ENCODE measurements at regions not wholly inside any gene's neighbourhood (a gene's known extent, or its start where the extent isn't known, plus 50 kb on each side); places are given as distances from the start of the nearest gene placed in this dataset.

DNA sequence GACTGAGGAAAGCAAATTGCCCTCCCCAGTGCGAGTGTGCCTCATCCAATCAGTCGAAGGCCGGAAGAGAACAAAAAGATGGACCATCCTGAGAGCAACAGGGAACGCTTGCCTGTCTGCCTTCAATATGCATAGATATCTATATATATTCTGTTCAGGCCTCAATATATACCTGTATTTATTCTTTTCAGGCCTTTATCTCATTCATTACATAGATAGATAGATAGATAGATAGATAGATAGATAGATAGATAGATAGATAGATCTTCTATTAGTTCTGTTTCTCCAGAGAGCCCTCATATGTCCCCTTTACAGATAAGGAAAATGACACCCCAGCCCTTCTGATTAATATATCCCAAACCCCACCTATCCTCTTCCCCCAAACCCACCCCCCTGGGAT lies 55.1 kb upstream of the LMO2 start:
- no peak overlapping the region; the same call in 1 of the 3 replicates for H3K27ac ChIP-seq (ENCODE audit: extremely low read depth, low read depth, low read length)
- no peak overlapping the region for H2AFZ ChIP-seq (ENCODE audit: low read depth, low read length)
- BruUV-seq (replicated peaks): no TSS peak
- intact Hi-C loops (cut with micrococcal nuclease) (no loop called here), in situ Hi-C loops (cut with MboI) (no loop called here)
- ATAC-seq (no peak), FAIRE-seq (no peak), DNase-seq (ENCODE audit: extremely low read depth in 1 of 4, low spot score in 3 of 4) (no peak)
- peaks cover 38 to 52% of the 10 kb centered on the region in 2 experiments for H3K4me1 ChIP-seq (replicated peaks in 1 of 2; ENCODE audit: control insufficient read depth in 2 of 2, insufficient read depth in 2 of 2, low read length in 2 of 2)
- TF ChIP-seq E2F3 (CRISPR knock-in tag; IDR thresholded peaks at IDR 0.05) (no peak), DACH1 (IDR thresholded peaks at IDR 0.05; ENCODE audit: partially characterized antibody) (peak; percentile 95), SNRNP70 (optimal IDR thresholded peaks at IDR 0.05; ENCODE audit: low read depth, low read length) (no peak), PURB (CRISPR knock-in tag; IDR thresholded peaks at IDR 0.05; ENCODE audit: low read depth) (no peak), GATAD2B (IDR thresholded peaks at IDR 0.05; ENCODE audit: borderline replicate concordance) (peak; percentile 77; the same call in 1 of the 2 replicates)
- TF ChIP-seq, protein P1, sequence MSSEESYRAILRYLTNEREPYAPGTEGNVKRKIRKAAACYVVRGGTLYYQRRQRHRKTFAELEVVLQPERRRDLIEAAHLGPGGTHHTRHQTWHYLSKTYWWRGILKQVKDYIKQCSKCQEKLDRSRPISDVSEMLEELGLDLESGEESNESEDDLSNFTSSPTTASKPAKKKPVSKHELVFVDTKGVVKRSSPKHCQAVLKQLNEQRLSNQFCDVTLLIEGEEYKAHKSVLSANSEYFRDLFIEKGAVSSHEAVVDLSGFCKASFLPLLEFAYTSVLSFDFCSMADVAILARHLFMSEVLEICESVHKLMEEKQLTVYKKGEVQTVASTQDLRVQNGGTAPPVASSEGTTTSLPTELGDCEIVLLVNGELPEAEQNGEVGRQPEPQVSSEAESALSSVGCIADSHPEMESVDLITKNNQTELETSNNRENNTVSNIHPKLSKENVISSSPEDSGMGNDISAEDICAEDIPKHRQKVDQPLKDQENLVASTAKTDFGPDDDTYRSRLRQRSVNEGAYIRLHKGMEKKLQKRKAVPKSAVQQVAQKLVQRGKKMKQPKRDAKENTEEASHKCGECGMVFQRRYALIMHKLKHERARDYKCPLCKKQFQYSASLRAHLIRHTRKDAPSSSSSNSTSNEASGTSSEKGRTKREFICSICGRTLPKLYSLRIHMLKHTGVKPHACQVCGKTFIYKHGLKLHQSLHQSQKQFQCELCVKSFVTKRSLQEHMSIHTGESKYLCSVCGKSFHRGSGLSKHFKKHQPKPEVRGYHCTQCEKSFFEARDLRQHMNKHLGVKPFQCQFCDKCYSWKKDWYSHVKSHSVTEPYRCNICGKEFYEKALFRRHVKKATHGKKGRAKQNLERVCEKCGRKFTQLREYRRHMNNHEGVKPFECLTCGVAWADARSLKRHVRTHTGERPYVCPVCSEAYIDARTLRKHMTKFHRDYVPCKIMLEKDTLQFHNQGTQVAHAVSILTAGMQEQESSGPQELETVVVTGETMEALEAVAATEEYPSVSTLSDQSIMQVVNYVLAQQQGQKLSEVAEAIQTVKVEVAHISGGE (CRISPR knock-in tag; IDR thresholded peaks at IDR 0.05): no peak
- POLR2A ChIA-PET: no interaction called here
- 72% methylated on average over 4 of the region's 4 CpGs for WGBS (ENCODE audit: insufficient coverage, low coverage, missing lambda C conversion rate)
- no peak overlapping the region for H3K4me3 ChIP-seq
- H3K4me2 ChIP-seq (ENCODE audit: insufficient read depth, low read length): no peak overlapping the region
- H4K20me1 ChIP-seq (replicated peaks; ENCODE audit: control insufficient read depth, insufficient read depth, low read length): no peaks in the 10 kb centered on the region
- no peak overlapping the region for H3K9ac ChIP-seq (ENCODE audit: insufficient read depth in 1 of 2, low read depth in 2 of 2, low read length in 2 of 2)
- no peaks in the 10 kb centered on the region for H3K36me3 ChIP-seq (ENCODE audit: control insufficient read depth, insufficient read depth, low read length)
- H3K9me1 ChIP-seq (ENCODE audit: control insufficient read depth, insufficient read depth, low read length): no peaks in the 10 kb centered on the region
- no peaks in the 10 kb centered on the region for H3K27me3 ChIP-seq (ENCODE audit: control insufficient read depth in 2 of 2, insufficient read depth in 2 of 2, low read length in 2 of 2)
- H3K79me2 ChIP-seq (ENCODE audit: control insufficient read depth, insufficient read depth, low read length): no peaks in the 10 kb centered on the region; the same call in 2 of the 3 replicates
- CTCF ChIA-PET (ENCODE audit: low intra/inter-chr PET ratio): interaction anchor here (0.7 kb wide), 1 partner anchor 24 kb away, joined by 3 read pairs; no protein-coding TSS in a partner anchor
- no peaks in the 10 kb centered on the region for H3K9me3 ChIP-seq (replicated peaks; ENCODE audit: control insufficient read depth, insufficient read depth, low read depth, low read length)

All from K562 (cell line).